ENCODE measurements at regions not wholly inside any gene's neighbourhood (a gene's known extent, or its start where the extent isn't known, plus 50 kb on each side); places are given as distances from the start of the nearest gene placed in this dataset.

GRCh38 chr13:78376033-78376432, 227.3 kb downstream of the POU4F1 start:
- H3K27ac ChIP-seq (ENCODE audit: poor library complexity, severe bottlenecking), result no peak overlapping the region
- no peaks in the 10 kb centered on the region for H3K9me3 ChIP-seq (ENCODE audit: severe bottlenecking)
- ATAC-seq (ENCODE audit: low read depth) (no peak), DNase-seq (ENCODE audit: low spot score) (no peak)
- no peaks in the 10 kb centered on the region for H3K36me3 ChIP-seq (ENCODE audit: low read depth)
- H3K4me3 ChIP-seq (ENCODE audit: severe bottlenecking), result no peak overlapping the region
- no peaks in the 10 kb centered on the region for H3K4me1 ChIP-seq (ENCODE audit: insufficient read depth, poor library complexity, severe bottlenecking)
- H3K27me3 ChIP-seq (ENCODE audit: insufficient read depth, poor library complexity, severe bottlenecking), result no peaks in the 10 kb centered on the region
- no peak for TF ChIP-seq CTCF (IDR thresholded peaks at IDR 0.05; ENCODE audit: poor library complexity, severe bottlenecking)

DNA sequence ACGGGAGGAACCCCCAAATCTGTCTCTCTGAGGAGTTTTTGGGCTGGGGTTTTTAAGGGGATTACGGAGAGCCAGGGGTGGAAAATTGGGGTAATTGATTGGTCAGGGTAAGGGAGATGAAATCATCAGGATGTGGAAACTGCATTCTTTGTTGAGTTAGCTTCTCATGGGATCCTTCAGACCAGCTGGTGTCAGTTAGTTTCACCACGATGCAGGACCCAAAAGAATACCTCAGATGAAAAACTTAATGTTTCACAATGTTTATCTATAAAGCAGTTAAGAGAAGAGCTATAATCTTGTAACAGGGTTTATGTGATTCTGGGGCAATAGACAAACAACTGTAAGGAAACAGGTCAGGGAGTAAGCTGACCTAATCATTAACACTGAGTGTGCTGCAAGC, 230.8 kb downstream of the POU4F1 start:
- Histone ChIP-seq H3K27me3 (ENCODE audit: insufficient read depth, poor library complexity, severe bottlenecking) (no peaks in the 10 kb centered on the region), H3K27ac (ENCODE audit: poor library complexity, severe bottlenecking) (no peak overlapping the region), H3K4me1 (ENCODE audit: insufficient read depth, poor library complexity, severe bottlenecking) (no peaks in the 10 kb centered on the region), H3K4me3 (ENCODE audit: severe bottlenecking) (no peak overlapping the region), H3K9me3 (ENCODE audit: severe bottlenecking) (no peaks in the 10 kb centered on the region), H3K36me3 (ENCODE audit: low read depth) (no peaks in the 10 kb centered on the region)
- TF ChIP-seq CTCF (IDR thresholded peaks at IDR 0.05; ENCODE audit: poor library complexity, severe bottlenecking), result no peak
- DNase-seq (ENCODE audit: low spot score) (no peak), ATAC-seq (ENCODE audit: low read depth) (no peak)

DNA sequence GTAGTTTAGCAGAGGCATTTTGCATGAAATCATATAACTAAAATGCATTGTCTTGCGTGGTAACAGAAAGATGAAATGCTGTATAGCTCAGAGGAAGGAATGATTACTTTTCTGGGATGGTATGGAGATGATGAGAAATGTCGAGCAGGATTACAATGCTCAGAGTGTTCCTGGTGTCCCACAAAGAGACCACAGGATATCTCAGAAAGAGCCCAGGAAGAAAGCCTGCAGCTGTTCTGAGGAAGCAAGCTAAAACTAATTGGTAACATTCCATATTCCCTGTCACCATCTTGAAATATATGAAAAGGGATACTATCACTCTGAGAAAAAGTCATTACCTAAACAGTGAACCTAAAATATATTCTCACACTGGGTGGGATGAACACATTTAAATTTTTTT, 233.1 kb downstream of the POU4F1 start:
- Histone ChIP-seq H3K4me1 (ENCODE audit: insufficient read depth, poor library complexity, severe bottlenecking) (no peaks in the 10 kb centered on the region), H3K27me3 (ENCODE audit: insufficient read depth, poor library complexity, severe bottlenecking) (no peaks in the 10 kb centered on the region), H3K36me3 (ENCODE audit: low read depth) (no peaks in the 10 kb centered on the region), H3K4me3 (ENCODE audit: severe bottlenecking) (no peak overlapping the region), H3K9me3 (ENCODE audit: severe bottlenecking) (no peaks in the 10 kb centered on the region), H3K27ac (ENCODE audit: poor library complexity, severe bottlenecking) (no peak overlapping the region)
- DNase-seq (ENCODE audit: low spot score) (no peak), ATAC-seq (ENCODE audit: low read depth) (no peak)
- TF ChIP-seq CTCF (IDR thresholded peaks at IDR 0.05; ENCODE audit: poor library complexity, severe bottlenecking), result no peak

- Histone ChIP-seq H3K27ac (ENCODE audit: poor library complexity, severe bottlenecking) (no peak overlapping the region), H3K9me3 (ENCODE audit: severe bottlenecking) (no peaks in the 10 kb centered on the region), H3K4me1 (ENCODE audit: insufficient read depth, poor library complexity, severe bottlenecking) (no peaks in the 10 kb centered on the region), H3K36me3 (ENCODE audit: low read depth) (no peaks in the 10 kb centered on the region), H3K4me3 (ENCODE audit: severe bottlenecking) (no peak overlapping the region), H3K27me3 (ENCODE audit: insufficient read depth, poor library complexity, severe bottlenecking) (no peaks in the 10 kb centered on the region)
- DNase-seq (ENCODE audit: low spot score) (no peak), ATAC-seq (ENCODE audit: low read depth) (no peak)
- TF ChIP-seq CTCF (IDR thresholded peaks at IDR 0.05; ENCODE audit: poor library complexity, severe bottlenecking), result no peak
Measured at GRCh38 chr13:78364711-78365110, 238.6 kb downstream of the POU4F1 start.

GRCh38 chr13:78341032-78341431, 262.3 kb downstream of the POU4F1 start:
- H3K4me1 ChIP-seq (ENCODE audit: insufficient read depth, poor library complexity, severe bottlenecking), result no peaks in the 10 kb centered on the region
- no peaks in the 10 kb centered on the region for H3K36me3 ChIP-seq (ENCODE audit: low read depth)
- no peak overlapping the region for H3K4me3 ChIP-seq (ENCODE audit: severe bottlenecking)
- no peak for ATAC-seq (ENCODE audit: low read depth)
- no peak overlapping the region for H3K27ac ChIP-seq (ENCODE audit: poor library complexity, severe bottlenecking)
- no peak for DNase-seq (ENCODE audit: low spot score)
- no peaks in the 10 kb centered on the region for H3K9me3 ChIP-seq (ENCODE audit: severe bottlenecking)
- H3K27me3 ChIP-seq (ENCODE audit: insufficient read depth, poor library complexity, severe bottlenecking), result no peaks in the 10 kb centered on the region
- no peak for TF ChIP-seq CTCF (IDR thresholded peaks at IDR 0.05; ENCODE audit: poor library complexity, severe bottlenecking)

All from RWPE2 (cell line).